OCI-LY1 (cell line): ENCODE measurements at regions not wholly inside any gene's neighbourhood (a gene's known extent, or its start where the extent isn't known, plus 50 kb on each side); places are given as distances from the start of the nearest gene placed in this dataset.

Experiments used
- H2AFZ ChIP-seq: fragments of 200-600 bp; sonication (generic), shearing (Covaris generic); 2 replicates; pipeline ENCODE4 v1.6.0; 2014; ENCODE audit warnings: antibody characterized with exemption, mild to moderate bottlenecking, low read length
- H3F3A ChIP-seq: fragments of 200-600 bp; sonication (generic), shearing (Covaris generic); 2 replicates; pipeline ENCODE4 v1.6.0; 2014; ENCODE audit warnings: mild to moderate bottlenecking, antibody characterized with exemption, low read length, moderate library complexity; ENCODE audit not compliant: insufficient read depth
- H3K27ac ChIP-seq: fragments of 200-600 bp; sonication (generic); 2 replicates; pipeline ENCODE4 v1.5.1; 2014; ENCODE audit warnings: low read length, mixed run types, mild to moderate bottlenecking, low read depth; ENCODE audit not compliant: poor library complexity, severe bottlenecking
- H3K27me3 ChIP-seq: fragments of 200-600 bp; sonication (generic); 2 replicates; pipeline ENCODE4 v1.6.0; 2014; ENCODE audit warnings: antibody characterized with exemption, mild to moderate bottlenecking, low read length, moderate library complexity; ENCODE audit not compliant: insufficient read depth
- H3K36me3 ChIP-seq: fragments of 200-600 bp; sonication (generic); 2 replicates; pipeline ENCODE4 v1.6.1; 2014; ENCODE audit warnings: mild to moderate bottlenecking, antibody characterized with exemption, low read length, moderate library complexity, mixed read lengths; ENCODE audit not compliant: insufficient read depth
- H3K4me1 ChIP-seq: fragments of 200-600 bp; sonication (generic); 2 replicates; pipeline ENCODE4 v1.5.1; 2014; ENCODE audit warnings: mild to moderate bottlenecking, low read length, moderate library complexity; ENCODE audit not compliant: insufficient read depth, severe bottlenecking
- H3K4me2 ChIP-seq: fragments of 200-600 bp; sonication (generic), shearing (Covaris generic); 2 replicates; pipeline ENCODE4 v1.6.1; 2014; ENCODE audit warnings: low read length
- H3K4me3 ChIP-seq: fragments of 200-600 bp; sonication (generic); 2 replicates; pipeline ENCODE4 v1.5.1; 2014; ENCODE audit warnings: low read length, low read depth, mild to moderate bottlenecking, mixed read lengths; ENCODE audit not compliant: poor library complexity, severe bottlenecking
- H3K79me2 ChIP-seq: fragments of 200-600 bp; shearing (Covaris generic); 2 replicates; pipeline ENCODE4 v1.6.1; 2016; ENCODE audit warnings: mixed run types, low read length, mixed read lengths; ENCODE audit not compliant: insufficient read depth
- H3K9ac ChIP-seq: fragments of 200-600 bp; sonication (generic), shearing (Covaris generic); 2 replicates; pipeline ENCODE4 v1.6.1; 2014; ENCODE audit warnings: mild to moderate bottlenecking, low read length, mixed read lengths
- H3K9me2 ChIP-seq: fragments of 200-600 bp; sonication (generic), shearing (Covaris generic); 2 replicates; pipeline ENCODE4 v1.6.1; 2014; ENCODE audit warnings: low read depth, mild to moderate bottlenecking, low read length, mixed read lengths
- H3K9me3 ChIP-seq: fragments of 200-600 bp; shearing (Covaris generic); 2 replicates; pipeline ENCODE4 v1.6.1; 2014; ENCODE audit warnings: low read length, mixed read lengths
- H4K20me1 ChIP-seq: fragments of 200-600 bp; sonication (generic), shearing (Covaris generic); 2 replicates; pipeline ENCODE4 v1.6.0; 2016; ENCODE audit warnings: mild to moderate bottlenecking, low read length; ENCODE audit not compliant: insufficient read depth
- EZH2 ChIP-seq: fragments of 200-600 bp; sonication (generic), shearing (Covaris generic); IDR thresholded peaks from 2 replicates; pipeline ENCODE4 v1.8.0; 2017; ENCODE audit warnings: borderline replicate concordance, mixed run types, mild to moderate bottlenecking, antibody characterized with exemption, low read length, moderate library complexity, mixed read lengths
- TF ChIP-seq, protein P1 (sequence below): fragments of 200-600 bp; sonication (generic), shearing (Covaris generic); IDR thresholded peaks from 2 replicates; pipeline ENCODE4 v1.5.1; 2017; ENCODE audit warnings: mild to moderate bottlenecking, antibody characterized with exemption, low read length, moderate library complexity, mixed read lengths

DNA sequence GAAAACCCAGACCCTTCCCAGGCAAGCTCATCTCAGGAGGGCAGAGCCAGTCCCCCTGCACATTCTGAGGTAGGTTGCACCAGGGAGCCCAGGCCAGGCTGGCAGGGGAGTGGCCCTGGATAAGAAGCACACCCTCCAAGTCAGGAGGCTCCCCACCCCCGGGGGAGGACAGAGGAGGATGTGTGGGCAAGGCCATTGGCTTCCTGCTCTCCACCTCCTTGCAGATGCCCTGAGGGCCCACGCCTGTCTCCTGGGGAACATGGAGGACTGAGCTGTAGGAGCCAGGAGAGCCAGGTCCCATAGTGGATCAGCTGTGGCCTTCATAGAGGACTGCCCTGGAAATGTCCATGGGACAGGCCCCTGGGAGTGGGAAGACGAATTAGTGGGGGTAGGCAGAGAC, 126.7 kb downstream of the IRF8 start:
- Histone ChIP-seq H3K79me2 (no peaks in the 10 kb centered on the region), H3K27ac (no peak overlapping the region), H3K4me2 (no peak overlapping the region), H2AFZ (no peak overlapping the region), H3K4me1 (no peaks in the 10 kb centered on the region), H3K36me3 (no peaks in the 10 kb centered on the region; the same call in 1 of the 2 replicates), H3F3A (no peaks in the 10 kb centered on the region), H3K4me3 (no peak overlapping the region), H3K27me3 (no peaks in the 10 kb centered on the region; the same call in 1 of the 2 replicates), H3K9ac (no peak overlapping the region), H4K20me1 (no peaks in the 10 kb centered on the region), H3K9me3 (peaks cover 13% of the 10 kb centered on the region), H3K9me2 (no peaks in the 10 kb centered on the region)
- TF ChIP-seq, protein P1, sequence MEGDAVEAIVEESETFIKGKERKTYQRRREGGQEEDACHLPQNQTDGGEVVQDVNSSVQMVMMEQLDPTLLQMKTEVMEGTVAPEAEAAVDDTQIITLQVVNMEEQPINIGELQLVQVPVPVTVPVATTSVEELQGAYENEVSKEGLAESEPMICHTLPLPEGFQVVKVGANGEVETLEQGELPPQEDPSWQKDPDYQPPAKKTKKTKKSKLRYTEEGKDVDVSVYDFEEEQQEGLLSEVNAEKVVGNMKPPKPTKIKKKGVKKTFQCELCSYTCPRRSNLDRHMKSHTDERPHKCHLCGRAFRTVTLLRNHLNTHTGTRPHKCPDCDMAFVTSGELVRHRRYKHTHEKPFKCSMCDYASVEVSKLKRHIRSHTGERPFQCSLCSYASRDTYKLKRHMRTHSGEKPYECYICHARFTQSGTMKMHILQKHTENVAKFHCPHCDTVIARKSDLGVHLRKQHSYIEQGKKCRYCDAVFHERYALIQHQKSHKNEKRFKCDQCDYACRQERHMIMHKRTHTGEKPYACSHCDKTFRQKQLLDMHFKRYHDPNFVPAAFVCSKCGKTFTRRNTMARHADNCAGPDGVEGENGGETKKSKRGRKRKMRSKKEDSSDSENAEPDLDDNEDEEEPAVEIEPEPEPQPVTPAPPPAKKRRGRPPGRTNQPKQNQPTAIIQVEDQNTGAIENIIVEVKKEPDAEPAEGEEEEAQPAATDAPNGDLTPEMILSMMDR, result no peak
- TF ChIP-seq EZH2, result no peak

DNA sequence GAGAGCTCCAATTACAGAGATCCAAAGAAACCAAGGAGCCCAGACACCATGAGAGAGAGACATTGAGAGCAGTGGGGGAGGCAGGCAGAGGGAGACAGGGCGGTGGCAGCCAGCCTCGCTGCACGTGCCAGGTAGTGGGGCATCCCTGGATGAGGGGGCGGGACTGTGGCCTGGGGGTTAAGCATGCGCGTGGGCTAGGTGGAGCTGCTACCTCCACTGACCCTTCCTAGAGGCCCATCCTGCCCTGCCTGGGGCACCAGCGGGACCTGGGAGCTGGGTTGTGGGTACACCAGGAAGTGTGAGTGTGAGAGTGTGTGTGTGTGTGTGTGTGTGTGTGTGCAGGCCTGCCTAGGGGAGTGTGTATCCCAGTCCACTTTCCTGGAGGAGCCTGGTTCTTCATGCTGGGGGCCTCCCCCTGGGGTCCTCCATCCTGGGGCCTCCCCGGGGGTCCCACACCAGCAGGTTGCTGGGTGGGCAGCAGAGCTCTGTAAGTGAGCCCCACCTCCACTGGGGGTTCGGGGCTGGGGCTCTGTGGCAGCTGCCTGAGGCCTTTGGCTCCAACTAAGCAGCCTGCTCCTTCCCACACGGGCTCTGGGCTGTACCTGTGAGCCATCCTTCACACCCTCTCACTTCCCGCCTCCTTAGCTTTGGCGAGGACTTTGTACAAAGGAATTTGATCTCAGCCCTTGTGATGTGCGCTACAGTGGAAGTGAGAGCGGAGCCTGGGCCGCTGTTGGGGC, 127.4 kb downstream of the IRF8 start:
- Histone ChIP-seq H2AFZ (no peak overlapping the region), H3F3A (no peaks in the 10 kb centered on the region), H3K4me1 (no peaks in the 10 kb centered on the region), H3K79me2 (no peaks in the 10 kb centered on the region), H4K20me1 (no peaks in the 10 kb centered on the region), H3K9me3 (peaks cover 10% of the 10 kb centered on the region), H3K27me3 (peaks cover 5% of the 10 kb centered on the region; the same call in 1 of the 2 replicates), H3K9me2 (no peaks in the 10 kb centered on the region), H3K9ac (no peak overlapping the region), H3K27ac (no peak overlapping the region), H3K4me2 (no peak overlapping the region), H3K36me3 (no peaks in the 10 kb centered on the region; the same call in 1 of the 2 replicates), H3K4me3 (no peak overlapping the region)
- no peak for TF ChIP-seq EZH2
- TF ChIP-seq, protein P1, result no peak

DNA sequence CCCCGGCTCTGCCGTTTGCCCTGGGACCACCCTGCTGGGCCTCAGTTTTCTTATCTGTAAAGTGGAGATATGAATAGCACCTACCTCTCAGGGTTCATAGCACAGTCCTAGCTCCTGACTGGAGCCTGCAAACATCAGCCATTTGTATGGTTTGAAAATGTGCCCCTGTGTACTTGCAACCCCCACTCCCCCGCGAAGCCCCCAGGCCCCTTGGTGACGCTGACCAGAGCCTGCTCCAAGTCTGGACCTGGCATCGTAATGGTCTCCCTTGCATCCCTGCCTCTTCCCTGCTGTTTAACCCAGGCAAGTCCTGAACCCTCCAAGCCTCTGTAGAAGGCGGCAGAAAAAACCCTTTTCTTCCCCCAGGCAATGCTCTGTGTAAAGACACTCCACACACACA, 128.0 kb downstream of the IRF8 start:
- Histone ChIP-seq H4K20me1 (no peaks in the 10 kb centered on the region), H2AFZ (no peak overlapping the region), H3K4me1 (no peaks in the 10 kb centered on the region), H3K4me3 (no peak overlapping the region), H3K9me2 (no peaks in the 10 kb centered on the region), H3K4me2 (no peak overlapping the region), H3K27me3 (peaks cover 5% of the 10 kb centered on the region; the same call in 1 of the 2 replicates), H3K79me2 (no peaks in the 10 kb centered on the region), H3F3A (no peaks in the 10 kb centered on the region), H3K9me3 (peaks cover 10% of the 10 kb centered on the region), H3K36me3 (no peaks in the 10 kb centered on the region; the same call in 1 of the 2 replicates), H3K9ac (no peak overlapping the region), H3K27ac (no peak overlapping the region)
- no peak for TF ChIP-seq EZH2
- TF ChIP-seq, protein P1, result no peak
